ENCODE measurements at regions not wholly inside any gene's neighbourhood (a gene's known extent, or its start where the extent isn't known, plus 50 kb on each side); places are given as distances from the start of the nearest gene placed in this dataset.

DNA sequence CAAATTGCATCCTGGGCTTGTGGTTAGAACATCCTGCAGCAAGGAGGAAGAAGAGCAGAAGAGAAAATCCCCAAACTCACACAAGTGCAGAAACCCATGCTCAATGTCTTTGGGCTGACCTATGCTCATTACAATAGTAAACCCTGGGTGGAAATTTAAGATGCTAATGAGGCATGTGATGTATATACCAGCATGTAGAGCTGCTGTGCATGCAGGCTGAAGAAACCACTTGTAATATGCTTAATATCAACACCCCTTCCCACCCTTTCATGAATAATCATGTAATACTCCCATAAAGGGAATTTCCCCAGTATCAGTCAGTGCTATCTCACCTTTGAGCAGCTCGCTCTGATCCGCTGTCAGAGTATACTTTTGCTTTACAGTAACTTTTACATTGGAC is 90.0 kb upstream of the GRIK2 start:
- TF ChIP-seq ZNF274 (IDR thresholded peaks at IDR 0.05; ENCODE audit: low read depth, low read length) (no peak), SUZ12 (IDR thresholded peaks at IDR 0.05; ENCODE audit: extremely low read depth, insufficient read depth, insufficient read length) (no peak)

All from NT2/D1 (cell line).